Gastroesophageal sphincter (tissue), 4 donors: ENCODE measurements at regions not wholly inside any gene's neighbourhood (a gene's known extent, or its start where the extent isn't known, plus 50 kb on each side); places are given as distances from the start of the nearest gene placed in this dataset.

Source experiments
- ATAC-seq: fragments of 150-250 bp; one replicate; pipeline ENCODE4 v1.9.1; 2016; ENCODE audit warnings: mild to moderate bottlenecking, moderate library complexity
- H3K27ac ChIP-seq, 4 donors: fragments of 200-600 bp; sonication (generic) in 3 of 4; 1 replicate in 3 of 4; 2 replicates in 1 of 4; pipeline ENCODE4 v1.5.1; 2016 to 2019
- H3K27me3 ChIP-seq: fragments of 200-600 bp; sonication (generic); one replicate; pipeline ENCODE4 v1.5.1; 2019
- H3K36me3 ChIP-seq, 2 donors: fragments of 200-600 bp; sonication (generic); one replicate each; pipeline ENCODE4 v1.5.1; 2019; ENCODE audit warnings: control low read depth in 1 of 2
- H3K4me1 ChIP-seq, 3 donors: fragments of 200-600 bp; sonication (generic); 1 replicate in 2 of 3; 2 replicates in 1 of 3; pipeline ENCODE4 v1.5.1; 2016 to 2019; ENCODE audit warnings: control low read depth in 2 of 3
- H3K4me3 ChIP-seq, 2 donors: fragments of 200-600 bp; sonication (generic); one replicate each; pipeline ENCODE4 v1.5.1; 2019; ENCODE audit warnings: mild to moderate bottlenecking in 1 of 2, moderate library complexity in 1 of 2
- H3K9me3 ChIP-seq, 3 donors: fragments of 200-600 bp; sonication (generic); one replicate each; pipeline ENCODE4 v1.5.1; 2017 to 2019; ENCODE audit warnings: control low read depth in 2 of 3
- CTCF ChIP-seq, 4 experiments: fragments of 200-600 bp in 2 of 4; fragments of 450-650 bp in 2 of 4; sonication (generic) in 1 of 4; IDR thresholded peaks; one replicate each; pipeline ENCODE4 v1.5.1; 2017 to 2019; ENCODE audit warnings: antibody characterized with exemption in 4 of 4, mild to moderate bottlenecking in 2 of 4, moderate library complexity in 2 of 4
- EP300 ChIP-seq: sonication (generic); formaldehyde crosslinking; IDR thresholded peaks from one replicate; pipeline ENCODE4 v1.6.1; 2017; ENCODE audit warnings: antibody characterized with exemption, mild to moderate bottlenecking
- POLR2A ChIP-seq, 2 donors: fragments of 450-650 bp; IDR thresholded peaks; one replicate each; pipeline ENCODE4 v1.6.1; 2017; ENCODE audit warnings: antibody characterized with exemption in 2 of 2, mild to moderate bottlenecking in 2 of 2, moderate library complexity in 1 of 2
- POLR2AphosphoS5 ChIP-seq: sonication (generic); formaldehyde crosslinking; IDR thresholded peaks from one replicate; pipeline ENCODE4 v1.6.1; 2017; ENCODE audit warnings: antibody characterized with exemption
- WGBS, 2 donors: methylation state at CpG; one replicate each; pipeline ENCODE4 v1.1.5; 2018; ENCODE audit warnings: low coverage in 1 of 2; 5-methylcytosine and 5-hydroxymethylcytosine counted together

GRCh38 chr6:117142142-117142541 lies 123.2 kb upstream of the VGLL2 start:
- TF ChIP-seq POLR2AphosphoS5 (no peak), POLR2A (IDR thresholded peaks at IDR 0.05) (no peak), EP300 (no peak), CTCF (IDR thresholded peaks at IDR 0.05) (no peak)
- H3K36me3 ChIP-seq: no peaks in the 10 kb centered on the region
- ATAC-seq: no peak

GRCh38 chr6:117142995-117143394 lies 122.4 kb upstream of the VGLL2 start:
- no peak for TF ChIP-seq POLR2A (IDR thresholded peaks at IDR 0.05)
- Histone ChIP-seq H3K9me3 (no peaks in the 10 kb centered on the region), H3K4me1 (peaks cover 0 to 11% (median 0%) of the 10 kb centered on the region in 3 donors), H3K27me3 (no peaks in the 10 kb centered on the region), H3K27ac (no peak overlapping the region), H3K36me3 (no peaks in the 10 kb centered on the region), H3K4me3 (no peak overlapping the region)
- WGBS, 2 donors: 100% methylated on average over 1 of the region's 1 CpG; no CpG with 5 or more reads in 1 of the 2 donors
- ATAC-seq: no peak

More at GRCh38 chr6:117142142-117142541, 123.2 kb upstream of the VGLL2 start:
- peaks cover 0 to 11% (median 0%) of the 10 kb centered on the region in 3 donors for H3K4me1 ChIP-seq
- no peaks in the 10 kb centered on the region for H3K27me3 ChIP-seq
- H3K4me3 ChIP-seq: no peak overlapping the region
- no peaks in the 10 kb centered on the region for H3K9me3 ChIP-seq
- 31 to 46% methylated on average over 3 of the region's 3 CpGs for WGBS, 2 donors
- H3K27ac ChIP-seq: no peak overlapping the region

DNA sequence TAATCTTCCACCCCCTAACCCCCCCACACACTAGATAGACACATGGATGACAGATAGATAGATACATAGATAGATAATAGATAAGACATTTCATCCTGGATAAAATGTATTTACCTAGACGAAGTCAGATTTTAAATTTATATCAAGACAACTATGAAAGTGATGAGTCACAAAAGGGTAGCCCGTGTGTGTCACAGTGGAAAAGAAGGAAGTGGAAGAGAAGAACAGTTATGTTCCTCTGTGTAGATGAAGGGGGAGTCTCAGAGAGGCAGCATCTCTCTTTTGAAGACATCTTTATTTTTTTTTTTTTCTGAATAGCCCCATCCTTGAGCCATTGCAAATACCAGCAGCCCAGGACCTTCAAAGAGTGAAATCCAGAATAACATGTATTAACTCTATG lies 121.7 kb upstream of the VGLL2 start:
- 63 to 64% methylated on average over 2 of the region's 2 CpGs for WGBS, 2 donors
- Histone ChIP-seq H3K9me3 (no peaks in the 10 kb centered on the region), H3K27ac (no peak overlapping the region), H3K27me3 (no peaks in the 10 kb centered on the region), H3K36me3 (no peaks in the 10 kb centered on the region), H3K4me3 (no peak overlapping the region), H3K4me1 (peaks cover 0 to 11% (median 0%) of the 10 kb centered on the region in 3 donors)
- no peak for ATAC-seq
- TF ChIP-seq EP300 (no peak), POLR2A (IDR thresholded peaks at IDR 0.05) (no peak), CTCF (IDR thresholded peaks at IDR 0.05) (no peak), POLR2AphosphoS5 (no peak)

GRCh38 chr6:117145940-117146339 lies 119.4 kb upstream of the VGLL2 start:
- H3K27me3 ChIP-seq: no peaks in the 10 kb centered on the region
- TF ChIP-seq POLR2AphosphoS5 (no peak), CTCF (IDR thresholded peaks at IDR 0.05) (no peak), POLR2A (IDR thresholded peaks at IDR 0.05) (no peak), EP300 (no peak)
- no peaks in the 10 kb centered on the region for H3K4me1 ChIP-seq
- no peak overlapping the region for H3K4me3 ChIP-seq
- ATAC-seq: no peak
- H3K36me3 ChIP-seq: no peaks in the 10 kb centered on the region
- H3K27ac ChIP-seq: no peak overlapping the region
- 86 to 89% methylated on average over 1 of the region's 2 CpGs for WGBS, 2 donors
- H3K9me3 ChIP-seq: no peaks in the 10 kb centered on the region

DNA sequence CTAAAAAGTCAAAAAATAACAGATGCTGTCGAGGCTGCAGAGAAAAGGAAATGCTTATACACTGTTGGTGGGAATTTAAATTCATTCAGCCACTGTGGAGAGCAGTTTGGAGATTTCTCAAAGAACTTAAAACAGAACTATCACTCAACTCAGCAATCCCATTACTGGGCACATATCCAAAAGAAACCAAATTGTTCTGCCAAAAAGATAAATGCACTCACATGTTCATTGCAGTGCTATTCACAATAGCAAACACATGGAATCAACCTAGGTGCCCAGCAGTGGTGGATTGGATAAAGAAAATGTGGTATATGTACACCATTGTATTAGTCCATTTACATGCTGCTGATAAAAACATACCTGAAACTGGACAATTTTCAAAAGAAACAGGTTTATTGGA lies 116.0 kb upstream of the VGLL2 start:
- TF ChIP-seq POLR2AphosphoS5 (no peak), CTCF (IDR thresholded peaks at IDR 0.05) (no peak), EP300 (no peak), POLR2A (IDR thresholded peaks at IDR 0.05) (no peak)
- no peak overlapping the region for H3K27ac ChIP-seq
- no peaks in the 10 kb centered on the region for H3K27me3 ChIP-seq
- ATAC-seq: no peak
- H3K4me3 ChIP-seq: no peak overlapping the region
- whole genome bisulfite sequencing, 2 donors: 8 to 22% methylated on average over 1 of the region's 1 CpG
- no peaks in the 10 kb centered on the region for H3K4me1 ChIP-seq
- no peaks in the 10 kb centered on the region for H3K9me3 ChIP-seq
- H3K36me3 ChIP-seq: no peaks in the 10 kb centered on the region
